ENCODE measurements at regions not wholly inside any gene's neighbourhood (a gene's known extent, or its start where the extent isn't known, plus 50 kb on each side); places are given as distances from the start of the nearest gene placed in this dataset.

GRCh38 chr11:134755535-134755934, 343.5 kb upstream of the B3GAT1 start (continued):
- TF ChIP-seq RFX5 (IDR thresholded peaks at IDR 0.05; ENCODE audit: borderline replicate concordance, low read depth, low read length) (no peak), GABPA (IDR thresholded peaks at IDR 0.05; ENCODE audit: borderline replicate concordance, insufficient read depth, low read length) (no peak), E2F6 (IDR thresholded peaks at IDR 0.05) (no peak), TAF7 (optimal IDR thresholded peaks at IDR 0.05; ENCODE audit: borderline replicate concordance, low read depth, low read length) (no peak)
